SW480 (cell line): ENCODE measurements at regions not wholly inside any gene's neighbourhood (a gene's known extent, or its start where the extent isn't known, plus 50 kb on each side); places are given as distances from the start of the nearest gene placed in this dataset.
"Not testable (repeated sequence)": the region's sequence is repeated elsewhere in the genome, so short reads cannot be mapped to it uniquely, and the experiment has no call there.

ENCODE experiments used
- DNase-seq: peaks from one replicate; pipeline ENCODE4 v3.0.0-alpha.2; 2016; ENCODE audit warnings: low spot score

DNA sequence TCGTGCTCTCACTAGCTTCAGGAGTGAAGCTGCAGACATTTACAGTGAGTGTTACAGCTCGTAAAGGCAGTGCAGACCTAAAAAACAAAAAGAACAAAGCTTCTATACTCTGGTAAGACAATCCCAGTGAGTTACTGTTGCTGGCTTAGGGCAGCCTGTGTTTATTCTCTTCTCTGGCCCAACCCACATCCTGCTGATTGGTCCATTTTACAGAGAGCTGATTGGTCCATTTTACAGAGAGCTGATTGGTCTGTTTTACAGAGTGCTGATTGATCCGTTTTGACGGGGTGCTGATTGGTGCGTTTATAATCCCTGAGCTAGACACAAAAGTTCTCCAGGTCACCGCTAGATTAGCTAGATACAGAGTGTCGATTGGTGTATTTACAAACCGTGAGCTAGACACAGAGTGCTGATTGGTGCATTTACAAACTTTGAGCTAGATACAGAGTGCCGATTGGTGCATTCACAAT lies 158.0 kb downstream of the KLRB1 start:
- peak; percentile 23 for DNase-seq

GRCh38 chr12:9449181-9449580 lies 158.5 kb downstream of the KLRB1 start:
- DNase-seq, result no peak

DNA sequence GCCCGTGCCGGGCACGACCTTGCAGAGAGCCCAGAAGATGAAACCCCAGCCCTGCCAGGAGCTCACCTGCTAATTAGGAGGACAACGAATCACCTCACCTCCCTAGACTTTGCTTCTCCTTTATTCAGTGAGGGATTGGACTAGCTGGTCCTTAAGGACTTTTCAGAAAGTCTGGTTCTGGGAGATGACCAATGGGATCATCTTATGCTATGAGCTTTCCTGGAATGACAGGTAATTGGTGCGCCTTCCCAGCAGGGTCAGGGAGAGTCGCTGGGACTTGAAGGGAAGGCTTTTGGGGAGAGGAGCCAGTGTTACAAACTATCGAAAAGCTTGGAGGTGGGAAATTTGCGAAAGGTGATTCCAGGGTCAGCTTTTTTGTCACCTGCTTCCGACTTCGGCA lies 159.1 kb downstream of the KLRB1 start:
- DNase-seq, result not testable (repeated sequence)

- peak; percentile 94 for DNase-seq
These were observed 159.7 kb downstream of the KLRB1 start for GRCh38 chr12:9447791-9448614.

- DNase-seq, result not testable (repeated sequence)
These were observed 160.6 kb downstream of the KLRB1 start for GRCh38 chr12:9446883-9447761.

- DNase-seq, result not testable (repeated sequence)
These were observed 167.3 kb downstream of the KLRB1 start for GRCh38 chr12:9440428-9440827.

DNA sequence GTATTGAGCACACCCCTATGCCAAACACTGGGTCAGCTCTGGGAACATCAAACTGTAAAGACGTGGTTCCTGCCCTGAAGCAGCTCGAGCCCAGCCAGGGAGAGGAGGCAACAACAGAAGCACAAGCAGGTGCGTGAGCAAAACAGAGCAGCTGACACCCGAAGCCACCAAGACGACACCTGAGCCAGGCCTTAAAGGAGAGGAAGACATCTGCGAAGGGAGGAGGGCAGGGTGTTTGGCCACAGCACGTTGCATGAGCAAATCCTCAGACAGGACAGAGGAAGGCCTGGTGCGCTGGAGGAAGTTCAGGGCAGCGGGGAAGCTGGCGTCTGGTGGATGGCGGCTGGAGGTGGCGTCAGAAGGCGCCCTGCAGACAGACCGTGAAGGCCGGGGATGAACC lies 172.0 kb downstream of the KLRB1 start:
- DNase-seq, result not testable (repeated sequence)

DNA sequence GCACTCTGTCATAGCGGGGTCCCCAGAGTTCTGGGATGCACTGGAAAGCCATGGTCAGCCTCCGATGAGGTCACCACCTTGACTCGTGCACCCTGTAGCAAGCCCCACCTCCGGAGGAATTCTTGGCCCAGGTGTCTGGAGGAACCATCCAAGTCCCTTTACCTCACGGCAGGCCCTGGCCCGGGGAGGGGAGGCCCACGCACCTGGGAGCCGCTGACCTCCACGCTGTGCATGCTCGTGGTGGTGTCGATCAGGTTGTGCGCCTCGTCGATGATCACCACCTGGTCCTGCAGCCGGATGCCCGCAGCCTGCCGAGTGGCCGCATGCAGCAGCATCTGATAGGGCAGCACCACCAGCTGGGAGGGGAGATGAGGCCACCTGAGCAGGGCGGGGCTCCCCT lies 177.3 kb downstream of the KLRB1 start:
- DNase-seq, result not testable (repeated sequence)

DNA sequence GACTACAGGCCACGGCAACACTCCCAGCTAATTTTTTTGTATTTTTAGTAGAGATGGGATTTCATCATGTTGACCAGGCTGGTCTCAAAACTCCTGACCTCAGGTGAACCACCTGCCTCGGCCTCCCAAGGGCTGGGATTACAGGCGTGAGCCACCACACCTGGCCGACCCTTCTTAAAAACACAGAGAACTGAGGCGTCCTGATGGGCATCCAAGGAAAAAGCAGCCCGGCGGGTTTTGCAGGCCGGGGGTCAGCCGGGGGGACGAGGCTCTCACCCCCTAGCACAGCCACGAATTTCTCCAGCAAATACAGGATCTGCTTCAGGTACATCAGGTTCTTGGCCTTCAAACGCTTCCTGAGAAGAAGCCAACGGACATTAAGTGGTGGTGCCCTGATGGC lies 178.9 kb downstream of the KLRB1 start:
- DNase-seq, result not testable (repeated sequence)

- DNase-seq, result not testable (repeated sequence)
These were observed 182.3 kb downstream of the KLRB1 start for GRCh38 chr12:9425429-9425828.

- DNase-seq, result not testable (repeated sequence)
These were observed 183.5 kb downstream of the KLRB1 start for GRCh38 chr12:9424175-9424740.

GRCh38 chr12:9422689-9423088 lies 185.0 kb downstream of the KLRB1 start:
- not testable (repeated sequence) for DNase-seq

GRCh38 chr12:9421520-9422086 lies 186.1 kb downstream of the KLRB1 start:
- DNase-seq, result not testable (repeated sequence)

- DNase-seq, result not testable (repeated sequence)
These were observed 186.7 kb downstream of the KLRB1 start for GRCh38 chr12:9420817-9421519.

DNA sequence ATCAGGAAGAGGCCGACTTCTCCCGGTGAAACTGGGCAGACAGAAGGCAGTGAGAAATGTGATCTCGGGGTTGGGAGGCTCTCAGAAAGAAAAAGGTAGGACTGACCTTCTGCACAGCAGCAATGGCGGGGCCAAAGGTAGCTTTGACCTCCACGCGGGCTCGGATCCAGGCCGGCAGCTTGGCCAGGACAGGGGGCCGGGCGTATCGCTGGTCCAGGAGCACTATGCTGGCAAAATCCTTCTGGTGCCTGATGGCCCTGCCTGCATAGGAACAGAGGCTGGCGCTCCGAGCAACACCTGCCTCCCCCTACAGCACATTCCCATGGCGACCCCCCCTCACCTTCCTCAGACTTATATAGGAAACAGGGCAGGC lies 189.1 kb downstream of the KLRB1 start:
- DNase-seq, result not testable (repeated sequence)

- DNase-seq, result not testable (repeated sequence)
These were observed 189.6 kb downstream of the KLRB1 start for GRCh38 chr12:9417947-9418668.

DNA sequence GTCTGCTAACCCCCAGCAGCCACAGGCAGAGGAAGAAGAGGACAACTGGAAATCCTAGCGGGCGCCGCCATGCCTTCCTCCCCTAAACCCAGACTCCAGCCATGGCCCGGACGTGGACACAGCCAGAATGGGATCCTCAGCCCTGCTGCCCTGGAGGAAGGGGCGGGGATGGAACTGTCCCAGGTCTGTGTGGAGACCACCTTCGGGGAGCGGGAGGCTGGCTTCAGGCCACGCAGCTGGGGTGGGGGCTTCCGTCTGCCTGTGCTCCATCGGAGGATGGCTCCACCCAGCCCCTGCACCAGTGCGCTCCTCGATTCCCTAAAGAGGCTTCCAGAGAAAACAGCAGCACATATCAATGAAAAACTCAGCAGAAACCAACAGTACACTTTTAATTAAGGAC lies 190.4 kb downstream of the KLRB1 start:
- DNase-seq, result not testable (repeated sequence)

- DNase-seq, result not testable (repeated sequence)
These were observed 191.4 kb downstream of the KLRB1 start for GRCh38 chr12:9416346-9416745.

DNA sequence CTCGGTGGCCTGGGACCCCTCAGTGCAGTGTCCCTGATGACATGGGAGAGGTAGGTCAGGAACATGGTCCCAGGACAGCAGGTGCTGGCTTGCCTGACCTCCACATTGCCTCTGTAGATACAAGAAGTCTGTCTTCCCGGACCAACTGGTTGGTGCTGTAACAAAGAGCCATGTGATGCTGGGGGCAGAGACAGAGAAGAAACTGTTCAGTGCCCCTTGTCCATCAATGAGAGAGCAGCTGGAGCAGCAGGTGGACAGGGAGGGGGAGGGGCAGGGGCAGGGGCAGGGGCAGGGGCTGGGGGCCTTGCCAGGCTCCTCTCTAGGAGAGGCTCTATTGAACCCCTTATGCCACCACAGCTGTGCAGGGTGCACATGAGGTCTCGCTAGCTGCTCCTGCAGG lies 191.8 kb downstream of the KLRB1 start:
- not testable (repeated sequence) for DNase-seq

DNA sequence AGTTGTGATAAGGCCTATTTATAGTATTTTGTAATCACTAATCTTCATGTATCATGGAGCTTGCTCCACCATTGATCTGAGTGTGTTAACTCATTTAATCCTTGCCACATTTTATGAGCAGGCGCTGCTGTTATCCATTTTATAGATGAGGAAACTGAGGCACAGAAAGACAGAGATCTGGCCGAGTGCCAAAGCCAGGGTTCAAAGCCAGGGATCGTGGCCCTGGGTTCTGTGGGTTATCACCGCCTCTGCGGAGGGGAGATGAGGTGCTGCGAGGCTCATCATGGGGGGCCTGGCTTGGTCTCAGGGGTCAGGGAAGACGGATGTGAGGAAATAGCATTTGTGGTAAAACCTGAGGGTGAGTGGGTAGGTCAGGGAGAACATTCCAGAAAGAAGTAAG lies 193.9 kb downstream of the KLRB1 start:
- not testable (repeated sequence) for DNase-seq

- not testable (repeated sequence) for DNase-seq
These were observed 195.3 kb downstream of the KLRB1 start for GRCh38 chr12:9412459-9412858.
